ENCODE measurements at regions not wholly inside any gene's neighbourhood (a gene's known extent, or its start where the extent isn't known, plus 50 kb on each side); places are given as distances from the start of the nearest gene placed in this dataset.

GRCh38 chr4:138577145-138577544 is 335.0 kb upstream of the SLC7A11 start:
- Mint-ChIP-seq H3K4me1 (ENCODE audit: low read depth) (no peaks in the 10 kb centered on the region), H3K36me3 (ENCODE audit: insufficient read depth) (no peaks in the 10 kb centered on the region), H3K9me3 (ENCODE audit: low read depth) (peaks cover 16% of the 10 kb centered on the region), H3K27ac (no peak overlapping the region), H3K4me3 (ENCODE audit: low read depth) (no peak overlapping the region), H3K27me3 (no peaks in the 10 kb centered on the region)
- TF ChIP-seq, protein P1, sequence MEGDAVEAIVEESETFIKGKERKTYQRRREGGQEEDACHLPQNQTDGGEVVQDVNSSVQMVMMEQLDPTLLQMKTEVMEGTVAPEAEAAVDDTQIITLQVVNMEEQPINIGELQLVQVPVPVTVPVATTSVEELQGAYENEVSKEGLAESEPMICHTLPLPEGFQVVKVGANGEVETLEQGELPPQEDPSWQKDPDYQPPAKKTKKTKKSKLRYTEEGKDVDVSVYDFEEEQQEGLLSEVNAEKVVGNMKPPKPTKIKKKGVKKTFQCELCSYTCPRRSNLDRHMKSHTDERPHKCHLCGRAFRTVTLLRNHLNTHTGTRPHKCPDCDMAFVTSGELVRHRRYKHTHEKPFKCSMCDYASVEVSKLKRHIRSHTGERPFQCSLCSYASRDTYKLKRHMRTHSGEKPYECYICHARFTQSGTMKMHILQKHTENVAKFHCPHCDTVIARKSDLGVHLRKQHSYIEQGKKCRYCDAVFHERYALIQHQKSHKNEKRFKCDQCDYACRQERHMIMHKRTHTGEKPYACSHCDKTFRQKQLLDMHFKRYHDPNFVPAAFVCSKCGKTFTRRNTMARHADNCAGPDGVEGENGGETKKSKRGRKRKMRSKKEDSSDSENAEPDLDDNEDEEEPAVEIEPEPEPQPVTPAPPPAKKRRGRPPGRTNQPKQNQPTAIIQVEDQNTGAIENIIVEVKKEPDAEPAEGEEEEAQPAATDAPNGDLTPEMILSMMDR (IDR thresholded peaks at IDR 0.05; ENCODE audit: unreplicated experiment): no peak
- no peak for DNase-seq (ENCODE audit: low spot score, unreplicated experiment)

GRCh38 chr4:138576684-138577083 is 334.5 kb upstream of the SLC7A11 start:
- no peaks in the 10 kb centered on the region for H3K4me1 Mint-ChIP-seq (ENCODE audit: low read depth)
- TF ChIP-seq, protein P1 (IDR thresholded peaks at IDR 0.05; ENCODE audit: unreplicated experiment): peak; percentile 47
- H3K9me3 Mint-ChIP-seq (ENCODE audit: low read depth): peaks cover 16% of the 10 kb centered on the region
- H3K27ac Mint-ChIP-seq: no peak overlapping the region
- no peak for DNase-seq (ENCODE audit: low spot score, unreplicated experiment)
- no peaks in the 10 kb centered on the region for H3K27me3 Mint-ChIP-seq
- H3K4me3 Mint-ChIP-seq (ENCODE audit: low read depth): no peak overlapping the region
- no peaks in the 10 kb centered on the region for H3K36me3 Mint-ChIP-seq (ENCODE audit: insufficient read depth)

GRCh38 chr4:138573246-138573645 is 331.1 kb upstream of the SLC7A11 start:
- no peaks in the 10 kb centered on the region for H3K27me3 Mint-ChIP-seq
- DNase-seq (ENCODE audit: low spot score, unreplicated experiment): no peak
- H3K4me3 Mint-ChIP-seq (ENCODE audit: low read depth): no peak overlapping the region
- no peaks in the 10 kb centered on the region for H3K4me1 Mint-ChIP-seq (ENCODE audit: low read depth)
- peaks cover 10% of the 10 kb centered on the region for H3K9me3 Mint-ChIP-seq (ENCODE audit: low read depth)
- no peaks in the 10 kb centered on the region for H3K36me3 Mint-ChIP-seq (ENCODE audit: insufficient read depth)
- TF ChIP-seq, protein P1 (IDR thresholded peaks at IDR 0.05; ENCODE audit: unreplicated experiment): no peak
- H3K27ac Mint-ChIP-seq: no peak overlapping the region

- Mint-ChIP-seq H3K4me1 (ENCODE audit: low read depth) (no peaks in the 10 kb centered on the region), H3K36me3 (ENCODE audit: insufficient read depth) (no peaks in the 10 kb centered on the region), H3K9me3 (ENCODE audit: low read depth) (no peaks in the 10 kb centered on the region), H3K27me3 (no peaks in the 10 kb centered on the region), H3K4me3 (ENCODE audit: low read depth) (no peak overlapping the region), H3K27ac (no peak overlapping the region)
- TF ChIP-seq, protein P1 (IDR thresholded peaks at IDR 0.05; ENCODE audit: unreplicated experiment): no peak
- DNase-seq (ENCODE audit: low spot score, unreplicated experiment): no peak
These were observed 329.9 kb upstream of the SLC7A11 start for GRCh38 chr4:138572007-138572406.

GRCh38 chr4:138567696-138568095 is 325.5 kb upstream of the SLC7A11 start:
- no peak overlapping the region for H3K4me3 Mint-ChIP-seq (ENCODE audit: low read depth)
- no peaks in the 10 kb centered on the region for H3K27me3 Mint-ChIP-seq
- no peak overlapping the region for H3K27ac Mint-ChIP-seq
- no peak for DNase-seq (ENCODE audit: low spot score, unreplicated experiment)
- no peaks in the 10 kb centered on the region for H3K36me3 Mint-ChIP-seq (ENCODE audit: insufficient read depth)
- no peaks in the 10 kb centered on the region for H3K4me1 Mint-ChIP-seq (ENCODE audit: low read depth)
- TF ChIP-seq, protein P1 (IDR thresholded peaks at IDR 0.05; ENCODE audit: unreplicated experiment): no peak
- no peaks in the 10 kb centered on the region for H3K9me3 Mint-ChIP-seq (ENCODE audit: low read depth)

Measured in progenitor cell of endocrine pancreas (in vitro differentiated cells).